Left lung (tissue), 4 donors: ENCODE measurements at regions not wholly inside any gene's neighbourhood (a gene's known extent, or its start where the extent isn't known, plus 50 kb on each side); places are given as distances from the start of the nearest gene placed in this dataset.

Source experiments
- ATAC-seq: fragments of 200-7000 bp; cut with Tn5 transposase; one replicate; pipeline ENCODE4 v1.9.1; 2020; ENCODE audit warnings: moderate library complexity
- DNase-seq, 4 donors: peaks; one replicate each; pipeline ENCODE4 v3.0.0-alpha.2; 2013 to 2020
- H3K27ac ChIP-seq, 2 donors: fragments of 200-600 bp; sonication (generic) in 1 of 2; one replicate each; pipeline versions ENCODE4 v1.5.0 to v1.8.0; 2020 to 2021
- H3K27me3 ChIP-seq, 2 donors: fragments of 200-600 bp; sonication (generic) in 1 of 2; one replicate each; pipeline versions ENCODE4 v1.5.0 to v1.8.0; 2020 to 2021
- H3K36me3 ChIP-seq, 2 donors: fragments of 200-600 bp; sonication (generic) in 1 of 2; one replicate each; pipeline versions ENCODE4 v1.5.0 to v1.8.0; 2020 to 2021
- H3K4me1 ChIP-seq, 2 donors: fragments of 200-600 bp; one replicate each; pipeline ENCODE4 v1.8.0; 2021
- H3K4me3 ChIP-seq, 2 donors: fragments of 200-600 bp; sonication (generic) in 1 of 2; one replicate each; pipeline versions ENCODE4 v1.5.0 to v1.8.0; 2020 to 2021; ENCODE audit warnings: mild to moderate bottlenecking in 1 of 2
- H3K9me3 ChIP-seq, 2 donors: fragments of 200-600 bp; sonication (generic) in 1 of 2; one replicate each; pipeline versions ENCODE4 v1.5.0 to v1.8.0; 2020 to 2021
- intact Hi-C, 2 donors: fragments of 100-400 bp; cut with DNase I; formaldehyde crosslinking; loops; one replicate each; pipeline versions ENCODE4 v1.11.2 to v1.14.2; 2022
- TF ChIP-seq, protein P1 (sequence below), 2 donors: fragments of 200-600 bp; sonication (generic) in 1 of 2; IDR thresholded peaks; one replicate each; pipeline versions ENCODE4 v1.5.0 to v1.8.0; 2021; ENCODE audit warnings: antibody characterized with exemption in 2 of 2
- donor health status: DM: no; HTN: yes; CAD: no.
- donor health status: DM: no; HTN: no; CAD: no.

DNA sequence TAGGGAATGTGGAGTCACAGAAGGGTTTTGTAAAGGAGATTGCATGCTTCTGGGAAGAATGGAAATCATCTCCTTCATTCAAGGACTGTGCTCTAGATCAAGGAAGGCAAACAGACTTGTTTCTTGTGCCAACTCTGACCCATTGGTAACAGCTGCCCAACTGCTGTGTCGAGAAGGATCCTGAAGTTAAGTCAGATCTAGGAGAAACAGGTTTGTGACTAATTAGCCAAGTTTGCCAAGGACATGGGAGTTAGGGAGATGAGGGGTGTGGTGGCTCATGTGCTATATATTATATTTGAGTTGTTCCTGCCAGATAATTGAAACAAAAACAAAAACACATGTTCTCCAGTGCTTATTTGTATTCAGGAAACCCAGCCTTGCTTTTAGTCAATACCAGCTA lies 251.2 kb upstream of the USP24 start:
- Histone ChIP-seq H3K27ac (no peak overlapping the region), H3K27me3 (no peaks in the 10 kb centered on the region), H3K9me3 (no peaks in the 10 kb centered on the region), H3K36me3 (no peaks in the 10 kb centered on the region), H3K4me3 (no peak overlapping the region), H3K4me1 (no peaks in the 10 kb centered on the region)
- intact Hi-C loops: no loop called here
- DNase-seq (no peak), ATAC-seq (peak; percentile 65)
- TF ChIP-seq, protein P1, sequence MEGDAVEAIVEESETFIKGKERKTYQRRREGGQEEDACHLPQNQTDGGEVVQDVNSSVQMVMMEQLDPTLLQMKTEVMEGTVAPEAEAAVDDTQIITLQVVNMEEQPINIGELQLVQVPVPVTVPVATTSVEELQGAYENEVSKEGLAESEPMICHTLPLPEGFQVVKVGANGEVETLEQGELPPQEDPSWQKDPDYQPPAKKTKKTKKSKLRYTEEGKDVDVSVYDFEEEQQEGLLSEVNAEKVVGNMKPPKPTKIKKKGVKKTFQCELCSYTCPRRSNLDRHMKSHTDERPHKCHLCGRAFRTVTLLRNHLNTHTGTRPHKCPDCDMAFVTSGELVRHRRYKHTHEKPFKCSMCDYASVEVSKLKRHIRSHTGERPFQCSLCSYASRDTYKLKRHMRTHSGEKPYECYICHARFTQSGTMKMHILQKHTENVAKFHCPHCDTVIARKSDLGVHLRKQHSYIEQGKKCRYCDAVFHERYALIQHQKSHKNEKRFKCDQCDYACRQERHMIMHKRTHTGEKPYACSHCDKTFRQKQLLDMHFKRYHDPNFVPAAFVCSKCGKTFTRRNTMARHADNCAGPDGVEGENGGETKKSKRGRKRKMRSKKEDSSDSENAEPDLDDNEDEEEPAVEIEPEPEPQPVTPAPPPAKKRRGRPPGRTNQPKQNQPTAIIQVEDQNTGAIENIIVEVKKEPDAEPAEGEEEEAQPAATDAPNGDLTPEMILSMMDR (IDR thresholded peaks at IDR 0.05): no peak

GRCh38 chr1:55464550-55464949 lies 249.4 kb upstream of the USP24 start:
- no peaks in the 10 kb centered on the region for H3K27me3 ChIP-seq
- H3K27ac ChIP-seq: no peak overlapping the region
- H3K36me3 ChIP-seq: no peaks in the 10 kb centered on the region
- no peak overlapping the region for H3K4me3 ChIP-seq
- H3K9me3 ChIP-seq: no peaks in the 10 kb centered on the region
- ATAC-seq (no peak), DNase-seq (no peak)
- no peaks in the 10 kb centered on the region for H3K4me1 ChIP-seq
- intact Hi-C loops: no loop called here
- TF ChIP-seq, protein P1 (IDR thresholded peaks at IDR 0.05): no peak

- intact Hi-C loops: no loop called here
- Histone ChIP-seq H3K27me3 (no peaks in the 10 kb centered on the region), H3K4me3 (no peak overlapping the region), H3K4me1 (no peaks in the 10 kb centered on the region), H3K27ac (no peak overlapping the region), H3K9me3 (no peaks in the 10 kb centered on the region), H3K36me3 (no peaks in the 10 kb centered on the region)
- DNase-seq (no peak), ATAC-seq (no peak)
- TF ChIP-seq, protein P1 (IDR thresholded peaks at IDR 0.05): no peak
These were observed 248.8 kb upstream of the USP24 start for GRCh38 chr1:55463814-55464475.

DNA sequence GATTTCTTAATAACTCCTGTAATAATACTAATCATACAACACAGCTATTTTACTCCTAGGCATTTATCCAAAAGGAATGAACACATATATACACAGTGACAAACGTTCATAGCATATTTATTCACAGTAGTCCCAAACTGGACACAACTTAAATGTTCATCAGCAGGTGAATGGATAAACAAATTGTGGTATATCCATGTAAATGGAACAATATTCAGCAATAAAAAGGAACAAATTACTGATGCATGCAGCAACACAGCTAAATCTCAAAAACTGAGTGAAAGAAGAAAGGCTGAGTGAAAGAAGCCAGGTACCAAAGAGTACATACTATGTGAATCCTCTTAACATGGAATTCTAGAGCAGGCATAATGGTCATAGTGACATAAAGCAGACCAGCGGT lies 242.7 kb upstream of the USP24 start:
- intact Hi-C loops: no loop called here

GRCh38 chr1:55456971-55457370 lies 241.8 kb upstream of the USP24 start:
- TF ChIP-seq, protein P1 (IDR thresholded peaks at IDR 0.05): no peak
- Histone ChIP-seq H3K27ac (no peak overlapping the region), H3K4me3 (no peak overlapping the region), H3K4me1 (no peaks in the 10 kb centered on the region), H3K27me3 (no peaks in the 10 kb centered on the region), H3K9me3 (peaks cover 0 to 10% of the 10 kb centered on the region in 2 donors), H3K36me3 (no peaks in the 10 kb centered on the region)
- ATAC-seq (no peak), DNase-seq (no peak)
- intact Hi-C loops: no loop called here

More for the DNA sequence above, 242.7 kb upstream of the USP24 start:
- Histone ChIP-seq H3K27ac (no peak overlapping the region), H3K9me3 (peaks cover 0 to 10% of the 10 kb centered on the region in 2 donors), H3K4me3 (no peak overlapping the region), H3K27me3 (no peaks in the 10 kb centered on the region), H3K4me1 (no peaks in the 10 kb centered on the region), H3K36me3 (no peaks in the 10 kb centered on the region)
- ATAC-seq (no peak), DNase-seq (no peak)
- TF ChIP-seq, protein P1 (IDR thresholded peaks at IDR 0.05): no peak
